ENCODE measurements at regions not wholly inside any gene's neighbourhood (a gene's known extent, or its start where the extent isn't known, plus 50 kb on each side); places are given as distances from the start of the nearest gene placed in this dataset.

DNA sequence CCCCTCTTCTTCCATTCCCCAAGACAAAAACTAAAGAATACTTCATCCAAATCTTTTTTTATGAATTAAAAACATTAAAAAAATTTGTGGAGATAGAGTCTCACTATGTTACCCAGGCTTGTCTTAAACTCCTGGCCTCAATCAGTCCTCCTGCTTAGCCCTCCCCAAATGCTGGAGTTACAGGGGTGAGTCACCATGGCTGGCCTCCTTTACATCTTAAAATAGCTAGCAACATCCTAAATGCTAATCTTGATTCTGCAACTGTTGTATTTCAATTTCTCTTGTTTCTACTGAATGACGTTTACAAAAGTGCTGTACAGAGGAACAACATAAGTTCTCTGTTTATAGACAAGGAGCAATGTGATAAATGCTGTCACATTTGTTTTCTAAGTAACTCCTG is 483.5 kb downstream of the ADGRL2 start:
- TF ChIP-seq POLR2A (IDR thresholded peaks at IDR 0.05; ENCODE audit: low read depth, low read length) (no peak), POLR2AphosphoS5 (IDR thresholded peaks at IDR 0.05; ENCODE audit: low read depth, low read length) (no peak)
